ENCODE measurements at regions not wholly inside any gene's neighbourhood (a gene's known extent, or its start where the extent isn't known, plus 50 kb on each side); places are given as distances from the start of the nearest gene placed in this dataset.

GRCh38 chr5:58156361-58156760, 303.5 kb downstream of the PLK2 start:
- DNase-seq (ENCODE audit: low spot score), result no peak

- DNase-seq (ENCODE audit: low spot score), result peak; percentile 48
Measured at GRCh38 chr5:58153255-58153654, 306.6 kb downstream of the PLK2 start.

- no peak for DNase-seq (ENCODE audit: low spot score)
Measured at GRCh38 chr5:58151414-58151813, 308.5 kb downstream of the PLK2 start.

- DNase-seq (ENCODE audit: low spot score), result no peak
Measured at GRCh38 chr5:58150926-58151325, 309.0 kb downstream of the PLK2 start.

GRCh38 chr5:58149746-58150145, 310.1 kb downstream of the PLK2 start:
- peak; percentile 67 for DNase-seq (ENCODE audit: low spot score)

GRCh38 chr5:58149345-58149744, 310.5 kb downstream of the PLK2 start:
- no peak for DNase-seq (ENCODE audit: low spot score)

GRCh38 chr5:58148254-58148775, 311.6 kb downstream of the PLK2 start:
- DNase-seq (ENCODE audit: low spot score), result no peak

- no peak for DNase-seq (ENCODE audit: low spot score)
Measured at GRCh38 chr5:58145397-58145934, 314.4 kb downstream of the PLK2 start.

- no peak for DNase-seq (ENCODE audit: low spot score)
Measured at GRCh38 chr5:58143727-58144126, 316.2 kb downstream of the PLK2 start.

GRCh38 chr5:58143181-58143580, 316.7 kb downstream of the PLK2 start:
- no peak for DNase-seq (ENCODE audit: low spot score)

GRCh38 chr5:58138791-58139190, 321.1 kb downstream of the PLK2 start:
- DNase-seq (ENCODE audit: low spot score), result no peak

- no peak for DNase-seq (ENCODE audit: low spot score)
Measured at GRCh38 chr5:58136406-58136805, 323.5 kb downstream of the PLK2 start.

- DNase-seq (ENCODE audit: low spot score), result no peak
Measured at GRCh38 chr5:58135571-58136335, 324.1 kb downstream of the PLK2 start.

- DNase-seq (ENCODE audit: low spot score), result peak; percentile 58
Measured at GRCh38 chr5:58133631-58134296, 326.1 kb downstream of the PLK2 start.

- no peak for DNase-seq (ENCODE audit: low spot score)
Measured at GRCh38 chr5:58133216-58133615, 326.7 kb downstream of the PLK2 start.

- peak; percentile 84 for DNase-seq (ENCODE audit: low spot score)
Measured at GRCh38 chr5:58127255-58128220, 332.3 kb downstream of the PLK2 start.

GRCh38 chr5:58123501-58123900, 336.4 kb downstream of the PLK2 start:
- no peak for DNase-seq (ENCODE audit: low spot score)

GRCh38 chr5:58122848-58123392, 337.0 kb downstream of the PLK2 start:
- no peak for DNase-seq (ENCODE audit: low spot score)

- no peak for DNase-seq (ENCODE audit: low spot score)
Measured at GRCh38 chr5:58122157-58122556, 337.7 kb downstream of the PLK2 start.

GRCh38 chr5:58121391-58121790, 338.5 kb downstream of the PLK2 start:
- DNase-seq (ENCODE audit: low spot score), result no peak

GRCh38 chr5:58117542-58117941, 342.3 kb downstream of the PLK2 start:
- no peak for DNase-seq (ENCODE audit: low spot score)

Data from HT-29 (cell line).